ENCODE measurements at regions not wholly inside any gene's neighbourhood (a gene's known extent, or its start where the extent isn't known, plus 50 kb on each side); places are given as distances from the start of the nearest gene placed in this dataset.
A peak's percentile ranks its signal among the peaks of the same experiment; 100 is the strongest.

DNA sequence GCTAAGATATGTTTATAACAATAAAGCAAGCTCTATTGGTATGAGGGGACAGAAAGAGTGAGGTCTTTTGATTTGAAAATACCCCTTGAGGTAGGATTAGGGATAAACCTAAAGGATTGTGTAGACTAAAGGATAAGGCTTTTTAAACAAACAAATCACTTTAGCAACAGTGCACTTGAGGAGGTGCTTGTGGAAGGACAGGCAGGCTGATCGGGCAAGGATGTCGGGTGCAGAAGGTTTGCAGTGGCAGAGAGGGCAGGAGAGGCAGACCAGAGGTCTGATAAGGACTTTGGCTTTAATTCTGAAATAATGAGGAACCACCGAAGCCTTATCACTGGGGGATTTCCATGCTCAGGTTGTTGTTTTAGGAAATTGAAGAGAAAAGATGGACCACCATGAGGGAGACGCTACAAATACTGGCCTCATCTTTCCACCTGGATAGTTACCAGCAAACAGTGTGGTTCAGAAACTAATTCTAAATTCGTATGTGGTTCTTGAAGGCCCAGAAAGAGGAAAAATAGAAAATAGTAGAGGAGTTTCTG, 119.5 kb upstream of the KLF6 start:
- DNase-seq (ENCODE audit: low spot score), result no peak

GRCh38 chr10:3902809-3903410, 117.9 kb upstream of the KLF6 start:
- DNase-seq (ENCODE audit: low spot score), result no peak

DNA sequence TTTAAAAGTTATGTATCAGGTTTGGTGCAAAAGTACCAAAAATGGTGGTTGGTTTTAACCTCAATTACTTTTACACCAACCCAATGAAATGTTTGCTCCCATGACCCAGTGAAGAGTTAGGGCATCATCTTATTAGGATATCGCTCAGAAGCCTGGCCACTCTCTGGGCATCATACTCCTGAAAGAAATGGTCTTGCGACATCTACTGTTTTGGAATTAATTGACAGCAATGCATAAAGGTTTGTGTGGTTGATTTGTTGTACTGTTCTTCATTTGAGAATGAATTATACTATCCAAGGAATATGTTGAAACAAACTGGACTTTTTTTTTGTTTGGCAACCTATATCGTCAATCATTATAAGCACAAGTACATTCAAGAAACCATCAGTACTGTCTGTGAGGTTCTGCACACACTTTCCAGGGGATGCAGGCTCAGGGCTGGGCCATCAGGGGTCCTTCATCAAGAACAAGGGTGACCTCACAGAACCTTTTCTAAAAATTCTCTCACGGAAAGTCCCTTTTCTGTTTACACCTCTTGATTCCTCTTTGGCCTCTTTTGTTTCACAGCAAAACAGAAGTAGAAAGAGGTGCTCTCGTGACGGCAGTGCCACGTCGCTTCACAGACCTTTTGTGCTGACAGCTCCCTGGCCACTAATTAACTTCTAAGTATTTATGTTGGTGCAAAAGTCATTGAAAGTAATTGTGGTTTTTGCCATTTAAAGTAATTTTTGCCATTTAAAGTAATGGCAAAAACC, 117.2 kb upstream of the KLF6 start:
- no peak for DNase-seq (ENCODE audit: low spot score)

- DNase-seq (ENCODE audit: low spot score), result no peak
Observed at GRCh38 chr10:3901370-3901769, 116.4 kb upstream of the KLF6 start.

DNA sequence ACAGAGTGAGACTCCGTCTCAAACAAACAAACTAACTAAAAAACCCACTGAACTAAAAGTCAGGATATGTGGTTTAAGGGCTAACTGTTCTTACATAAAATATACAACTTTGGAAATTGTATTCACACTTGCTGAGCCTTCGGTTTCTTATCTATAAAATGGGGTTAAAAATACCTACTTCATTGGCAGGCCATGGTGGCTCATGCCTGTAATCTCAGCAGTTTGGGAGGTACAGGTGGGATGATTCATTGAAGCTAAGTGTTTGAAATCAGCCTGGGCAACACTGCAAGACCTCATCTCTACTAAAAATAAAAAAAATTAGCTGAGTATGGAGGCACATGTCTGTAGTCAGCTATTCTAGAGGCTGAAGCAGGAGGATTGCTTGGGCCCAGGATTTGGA, 115.4 kb upstream of the KLF6 start:
- DNase-seq (ENCODE audit: low spot score), result no peak

- DNase-seq (ENCODE audit: low spot score), result no peak
Observed at GRCh38 chr10:3898821-3899220, 113.8 kb upstream of the KLF6 start.

- no peak for DNase-seq (ENCODE audit: low spot score)
Observed at GRCh38 chr10:3897156-3897555, 112.1 kb upstream of the KLF6 start.

DNA sequence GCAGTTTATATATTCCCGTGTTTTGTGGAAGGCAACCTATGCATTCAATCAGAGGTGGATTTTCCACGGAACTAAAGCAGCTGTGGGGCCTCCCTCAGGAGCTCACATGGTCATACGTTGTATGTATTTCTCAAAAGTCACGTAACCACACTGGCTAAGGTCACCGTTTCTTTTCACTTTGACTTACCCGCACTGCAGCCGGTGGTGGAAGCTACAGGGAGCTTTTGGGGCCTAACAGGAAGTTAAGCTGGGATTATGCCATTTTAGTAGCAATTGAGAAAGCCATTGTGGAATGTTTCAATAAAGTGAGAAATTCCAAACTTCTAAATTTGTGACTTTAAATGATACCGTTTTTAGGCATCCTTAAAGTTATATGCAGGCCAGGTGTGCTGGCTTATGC, 111.2 kb upstream of the KLF6 start:
- no peak for DNase-seq (ENCODE audit: low spot score)

GRCh38 chr10:3895045-3895631, 110.1 kb upstream of the KLF6 start:
- peak; percentile 26 for DNase-seq (ENCODE audit: low spot score)

DNA sequence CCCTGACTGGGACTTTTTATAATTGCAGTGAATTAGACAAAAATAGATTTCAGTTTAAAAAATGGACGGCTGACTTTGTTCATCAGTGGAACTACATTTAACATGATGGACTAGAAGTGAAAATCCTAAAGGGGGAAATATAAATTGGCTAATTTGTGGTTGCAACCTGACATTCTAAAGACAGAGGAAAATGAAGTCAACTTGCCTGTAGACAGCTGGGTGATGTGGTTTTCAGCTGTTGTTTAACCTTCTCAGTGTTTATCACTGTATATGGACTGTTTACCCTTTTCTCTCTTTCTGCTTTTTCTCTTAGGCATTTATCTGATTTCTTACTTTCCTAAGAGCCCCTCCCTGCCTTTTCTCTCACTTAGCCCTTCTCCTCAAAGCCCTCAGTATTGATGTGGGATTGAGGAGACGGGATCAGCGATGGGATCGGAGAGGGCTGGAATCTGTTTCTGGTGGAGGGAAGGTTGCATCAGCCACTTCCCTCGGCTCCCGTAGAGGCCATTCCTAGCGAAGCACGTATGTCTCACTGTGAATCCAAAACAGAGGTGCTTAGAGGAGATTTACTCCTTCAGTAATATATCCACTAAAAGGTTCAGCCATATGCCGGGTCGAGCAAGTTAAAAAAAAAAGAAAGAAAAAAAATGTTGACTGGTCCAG, 109.0 kb upstream of the KLF6 start:
- DNase-seq (ENCODE audit: low spot score), result peak; percentile 21

GRCh38 chr10:3892440-3893425, 107.7 kb upstream of the KLF6 start:
- no peak for DNase-seq (ENCODE audit: low spot score)

GRCh38 chr10:3891396-3891795, 106.4 kb upstream of the KLF6 start:
- no peak for DNase-seq (ENCODE audit: low spot score)

DNA sequence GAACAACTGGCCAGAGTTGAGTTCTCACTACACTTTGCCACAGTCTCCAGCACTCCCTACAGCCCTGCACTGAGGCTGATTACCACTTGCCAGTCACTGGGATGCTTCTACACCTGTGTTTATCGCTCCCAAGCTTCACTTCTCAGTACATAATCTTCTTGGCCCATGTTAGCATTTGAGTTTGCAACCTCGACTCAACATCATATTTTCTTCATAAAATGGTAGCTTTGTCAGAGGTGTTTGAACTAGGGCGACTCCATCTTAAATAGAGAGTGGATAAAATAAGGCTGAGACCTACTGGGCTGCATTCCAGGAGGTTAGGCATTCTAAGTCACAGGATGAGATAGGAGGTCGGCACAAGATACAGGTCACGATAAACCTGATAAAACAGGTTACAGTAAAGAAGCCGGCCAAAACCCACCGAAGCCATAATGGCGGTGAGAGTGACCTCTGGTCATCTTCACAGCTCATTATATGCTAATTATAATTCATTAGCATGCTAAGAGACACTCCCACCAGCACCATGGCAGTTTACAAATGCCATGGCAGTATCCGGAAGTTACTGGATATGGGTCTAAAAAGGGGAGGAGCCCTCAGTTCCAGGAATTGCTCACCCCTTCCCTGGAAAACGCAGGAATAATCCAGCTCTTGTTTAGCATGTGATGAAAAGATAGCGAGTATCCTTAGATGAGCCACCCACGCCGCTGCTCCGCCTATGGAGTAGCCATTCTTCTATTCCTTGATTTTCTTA, 105.8 kb upstream of the KLF6 start:
- DNase-seq (ENCODE audit: low spot score), result no peak

DNA sequence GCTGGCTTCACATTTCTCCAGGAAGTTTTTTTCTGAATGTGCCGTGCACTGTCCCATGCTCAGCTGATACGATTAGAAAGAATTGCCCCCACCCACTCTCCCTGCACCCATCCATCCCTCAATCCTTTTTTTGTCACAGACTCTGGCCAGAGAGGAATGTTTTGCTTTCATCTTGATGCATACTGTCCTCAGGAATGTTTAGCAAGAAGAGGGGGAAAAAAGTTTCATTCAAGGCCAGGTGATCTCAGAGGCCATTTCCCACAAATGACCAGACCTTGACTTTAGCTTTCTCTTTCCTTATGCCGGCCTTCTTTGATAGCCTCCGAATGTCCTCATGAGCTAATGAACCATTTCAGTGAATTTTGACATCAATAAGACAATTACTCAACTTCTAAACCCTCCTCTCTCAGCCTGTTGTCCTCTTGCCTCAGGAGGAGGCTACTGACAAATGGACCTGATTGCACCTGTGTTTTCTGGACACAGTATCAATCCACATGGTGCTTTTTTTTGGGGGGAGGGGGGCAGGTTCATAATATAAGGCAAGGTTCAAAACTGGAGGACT, 105.0 kb upstream of the KLF6 start:
- peak; percentile 40 for DNase-seq (ENCODE audit: low spot score)

GRCh38 chr10:3887885-3888476, 103.0 kb upstream of the KLF6 start:
- DNase-seq (ENCODE audit: low spot score), result peak; percentile 28

- no peak for DNase-seq (ENCODE audit: low spot score)
Observed at GRCh38 chr10:3887404-3887803, 102.4 kb upstream of the KLF6 start.

- peak; percentile 25 for DNase-seq (ENCODE audit: low spot score)
Observed at GRCh38 chr10:3886641-3887251, 101.7 kb upstream of the KLF6 start.

DNA sequence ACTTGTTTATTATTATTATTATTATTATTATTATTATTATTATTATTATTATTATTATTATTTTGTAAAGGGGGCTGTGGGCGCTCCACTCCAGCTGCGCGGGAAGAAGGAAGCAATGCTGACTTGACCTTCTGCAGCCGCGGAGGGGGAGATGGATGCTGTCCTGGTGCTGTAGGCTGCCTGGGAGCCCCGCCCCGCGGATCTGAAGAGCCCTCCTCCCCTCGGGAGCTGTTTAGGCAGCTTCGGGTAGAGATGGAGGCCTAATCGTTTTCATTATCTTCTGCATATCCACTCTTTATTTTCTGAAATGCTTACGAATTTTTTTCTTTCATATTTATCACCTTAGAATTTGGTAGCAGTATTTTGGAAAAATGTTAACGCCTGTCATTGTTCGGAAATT, 101.2 kb upstream of the KLF6 start:
- no peak for DNase-seq (ENCODE audit: low spot score)

DNA sequence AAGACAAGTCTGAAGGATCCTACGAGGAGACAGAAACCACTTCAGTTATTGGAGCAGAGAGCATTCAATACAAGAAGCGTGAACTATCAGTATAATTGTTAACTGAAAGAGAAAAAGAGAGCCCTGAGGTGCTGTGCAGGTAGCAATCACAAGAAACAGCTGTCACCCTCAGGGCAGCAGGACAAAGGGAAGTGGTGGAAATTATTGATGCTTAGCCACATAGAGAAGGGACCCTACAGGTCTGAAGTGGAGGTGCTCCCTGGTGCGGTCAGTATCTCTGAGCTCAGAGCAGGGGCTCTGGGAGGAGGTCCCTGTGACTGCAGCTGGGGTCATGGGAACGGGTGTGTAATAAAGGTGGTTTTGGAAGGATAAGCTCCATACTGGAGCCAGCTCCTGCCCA, 97.8 kb upstream of the KLF6 start:
- DNase-seq (ENCODE audit: low spot score), result no peak

All from H4 (cell line).